HG02973 (cell line): ENCODE measurements at regions not wholly inside any gene's neighbourhood (a gene's known extent, or its start where the extent isn't known, plus 50 kb on each side); places are given as distances from the start of the nearest gene placed in this dataset.

Source experiments
- ATAC-seq: cut with Tn5 transposase; IDR thresholded peaks from one replicate; pipeline ENCODE4 v1.9.1; 2021; ENCODE audit warnings: moderate library complexity; ENCODE audit not compliant: unreplicated experiment

DNA sequence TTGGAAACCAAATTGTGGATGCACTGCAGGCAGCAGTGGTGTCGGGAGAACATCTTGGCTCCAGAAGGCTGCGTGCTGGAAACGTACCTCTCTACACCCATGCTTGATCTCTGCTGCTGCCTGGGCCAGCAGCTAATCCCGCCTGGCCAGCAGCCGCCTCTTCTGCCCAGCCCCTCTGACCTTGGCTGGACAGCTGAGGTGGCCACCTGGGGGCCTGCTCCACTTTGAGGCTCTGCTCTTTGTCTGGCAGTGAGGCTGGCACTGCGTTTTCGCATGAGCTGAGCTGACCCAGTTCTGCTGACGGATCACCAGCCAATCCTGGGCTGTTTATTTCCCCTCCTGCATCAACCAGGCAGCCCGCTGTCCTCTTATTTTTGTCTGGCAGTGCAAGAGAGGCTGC is 154.9 kb downstream of the TENT4A start:
- ATAC-seq: no peak

DNA sequence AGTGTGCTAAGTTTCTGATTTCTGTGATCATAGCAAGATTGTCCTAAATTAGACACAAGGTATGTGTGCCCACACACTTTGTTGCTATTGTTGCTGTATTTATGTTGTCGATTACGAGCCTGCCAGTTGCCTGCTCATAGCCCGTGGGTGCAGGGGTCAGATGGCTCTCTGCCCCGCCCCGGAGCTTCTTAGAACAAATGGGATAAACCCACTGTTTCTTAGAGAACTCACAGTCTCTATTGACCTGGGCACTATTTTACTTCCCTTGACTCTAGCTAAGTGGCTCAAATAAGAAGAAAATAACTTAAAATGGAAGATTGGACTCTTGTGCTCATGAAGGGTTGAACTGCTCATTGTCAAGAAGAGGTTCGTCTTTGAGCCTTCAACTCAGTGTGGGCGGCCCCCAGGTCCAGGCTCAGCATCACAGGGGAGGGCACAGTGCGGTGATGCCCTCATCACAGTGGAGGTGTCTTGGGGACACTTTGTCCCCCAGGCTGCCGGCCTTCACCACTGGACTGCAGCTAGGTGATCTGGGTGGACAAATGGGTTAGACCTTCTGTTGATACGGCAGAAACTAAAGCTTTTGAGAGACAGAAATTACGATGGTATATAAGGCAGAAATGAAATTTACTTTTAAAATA is 155.5 kb downstream of the TENT4A start:
- no peak for ATAC-seq

DNA sequence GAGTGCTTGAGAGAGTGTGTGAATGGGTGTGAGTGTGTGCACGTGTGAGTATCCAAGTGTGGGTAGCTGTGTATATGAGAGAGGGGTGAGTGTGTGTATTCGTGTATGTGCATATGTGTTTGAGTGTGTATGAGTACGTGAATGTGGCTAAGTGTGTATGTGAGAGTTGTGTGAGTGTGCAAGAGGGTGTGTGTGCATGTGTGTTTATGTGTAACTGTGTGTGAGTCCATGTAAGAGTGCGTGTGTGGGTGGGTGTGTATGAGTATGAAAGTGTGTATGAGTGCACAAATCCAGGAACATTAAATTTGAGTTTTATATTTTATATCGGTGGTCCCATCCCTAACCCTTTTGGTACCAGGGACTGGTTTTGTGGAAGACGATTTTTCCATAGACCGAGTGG is 156.4 kb downstream of the TENT4A start:
- ATAC-seq: no peak

- ATAC-seq: no peak
These were observed 159.4 kb downstream of the TENT4A start for GRCh38 chr5:6872441-6873160.

- ATAC-seq: no peak
These were observed 160.1 kb downstream of the TENT4A start for GRCh38 chr5:6873359-6873758.

- no peak for ATAC-seq
These were observed 162.1 kb downstream of the TENT4A start for GRCh38 chr5:6875376-6875775.

- no peak for ATAC-seq
These were observed 165.0 kb downstream of the TENT4A start for GRCh38 chr5:6877986-6878828.

DNA sequence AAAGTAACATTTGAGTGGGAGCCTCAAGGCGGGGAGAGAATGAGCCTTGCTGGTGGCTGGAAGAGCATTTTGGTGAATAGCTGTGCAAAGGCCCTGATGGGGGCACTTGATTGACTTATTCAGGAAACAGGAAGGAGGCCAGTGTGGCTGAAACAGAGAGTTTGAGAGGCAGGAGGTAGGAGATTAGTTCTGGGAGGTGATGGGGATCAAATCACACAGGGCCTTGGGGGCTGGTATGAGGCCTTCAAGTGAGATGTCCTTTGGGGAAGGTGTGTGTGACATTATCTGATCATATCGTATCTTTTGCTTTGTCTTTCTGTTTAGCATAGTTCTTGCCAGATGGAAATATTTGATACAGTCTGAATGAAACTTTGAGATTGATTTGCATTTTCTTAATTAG is 172.3 kb downstream of the TENT4A start:
- no peak for ATAC-seq

- ATAC-seq: no peak
These were observed 173.6 kb downstream of the TENT4A start for GRCh38 chr5:6886866-6887265.

- ATAC-seq: no peak
These were observed 175.8 kb downstream of the TENT4A start for GRCh38 chr5:6889030-6889429.

GRCh38 chr5:6899221-6899620 is 186.0 kb downstream of the TENT4A start:
- no peak for ATAC-seq

GRCh38 chr5:6900247-6901227 is 187.3 kb downstream of the TENT4A start:
- ATAC-seq: no peak

- no peak for ATAC-seq
These were observed 188.9 kb downstream of the TENT4A start for GRCh38 chr5:6902094-6902493.

DNA sequence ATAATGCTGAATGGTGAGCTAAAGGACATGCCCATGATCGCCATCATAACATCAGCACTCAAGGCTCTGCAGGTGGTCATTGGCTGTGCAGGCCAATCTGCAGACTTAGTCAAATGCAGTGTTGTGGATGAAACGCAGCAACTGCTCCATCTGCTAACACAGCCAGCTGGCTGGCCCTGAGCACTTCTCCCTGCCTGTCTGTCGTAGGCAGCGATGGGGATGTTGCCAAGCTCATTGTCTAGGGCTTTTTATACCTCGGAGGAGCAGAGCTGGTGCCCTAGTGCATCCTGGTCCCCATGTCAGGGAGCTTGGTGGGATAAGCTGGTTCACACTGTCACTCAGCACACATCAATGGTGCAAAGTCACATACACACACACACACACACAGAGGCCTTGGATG is 189.4 kb downstream of the TENT4A start:
- no peak for ATAC-seq

- no peak for ATAC-seq
These were observed 190.7 kb downstream of the TENT4A start for GRCh38 chr5:6903934-6904333.

DNA sequence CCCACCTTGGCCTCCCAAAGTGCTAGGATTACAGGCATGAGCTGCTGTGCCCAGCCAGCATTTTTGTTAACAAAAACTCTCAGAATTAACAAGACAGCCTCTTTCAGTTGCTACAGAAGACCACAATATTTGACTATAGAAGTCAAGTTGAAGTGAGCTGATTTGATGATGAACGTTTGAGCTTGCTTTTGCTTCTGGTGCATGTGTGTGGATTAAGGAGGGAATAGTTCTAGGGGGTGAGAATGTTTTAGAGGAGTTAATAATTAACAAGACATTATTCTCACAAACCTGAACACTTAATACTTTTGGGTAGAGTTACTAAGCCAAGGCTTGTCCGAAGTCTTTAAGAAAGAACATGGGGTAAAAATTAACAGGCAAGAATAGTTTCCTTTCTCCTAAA is 191.6 kb downstream of the TENT4A start:
- no peak for ATAC-seq

DNA sequence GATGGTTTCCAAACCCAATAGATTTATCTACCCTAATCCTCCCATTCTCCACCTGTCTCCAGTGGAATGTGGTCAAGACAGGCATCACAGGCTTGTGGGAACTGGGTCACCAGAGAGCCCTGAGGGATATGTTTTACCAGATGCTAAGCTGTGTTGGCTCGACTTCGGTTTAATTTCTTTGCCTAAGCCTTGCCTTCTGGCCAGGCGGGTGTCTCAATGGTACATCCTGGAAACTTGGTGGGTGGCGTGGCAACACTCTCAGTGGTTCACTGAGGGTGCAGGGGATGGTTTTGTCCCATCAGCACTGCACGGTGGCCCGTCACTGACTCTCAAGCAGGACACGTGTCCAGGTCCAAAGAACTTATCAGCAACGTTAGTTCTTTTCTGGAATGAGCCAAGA is 192.2 kb downstream of the TENT4A start:
- ATAC-seq: no peak

DNA sequence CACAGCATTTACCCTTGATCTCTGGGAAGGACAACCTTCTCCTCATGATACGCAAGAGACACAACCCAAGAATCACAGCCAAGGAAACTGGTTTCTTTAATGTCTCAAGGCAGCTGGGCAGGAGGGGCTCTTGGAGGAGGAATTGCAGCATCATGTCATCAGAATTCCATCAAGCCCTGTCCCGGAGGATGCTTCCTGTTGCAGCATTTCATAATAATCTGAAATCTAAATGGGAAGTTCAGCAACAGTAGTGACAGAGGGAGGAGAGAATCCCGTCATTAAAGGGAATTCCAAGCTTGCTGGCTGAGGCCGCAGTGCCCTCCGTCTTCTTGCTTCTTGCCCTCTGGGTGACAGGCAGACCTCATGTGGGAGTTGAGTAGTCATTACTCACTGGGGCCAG is 192.7 kb downstream of the TENT4A start:
- no peak for ATAC-seq

GRCh38 chr5:6907320-6907918 is 194.2 kb downstream of the TENT4A start:
- no peak for ATAC-seq

- ATAC-seq: no peak
These were observed 196.7 kb downstream of the TENT4A start for GRCh38 chr5:6909901-6910300.
